B cell (primary cell): ENCODE measurements at regions not wholly inside any gene's neighbourhood (a gene's known extent, or its start where the extent isn't known, plus 50 kb on each side); places are given as distances from the start of the nearest gene placed in this dataset.

Experiments
- CTCF ChIP-seq: fragments of 200-600 bp; IDR thresholded peaks from one replicate; pipeline ENCODE4 v1.8.0; 2022; ENCODE audit warnings: antibody characterized with exemption, mild to moderate bottlenecking
- EZH2 ChIP-seq: IDR thresholded peaks from 2 replicates; pipeline ENCODE4 v1.6.1; 2012; ENCODE audit warnings: borderline replicate concordance, low read depth, mild to moderate bottlenecking, moderate library complexity, low read length; ENCODE audit not compliant: insufficient read depth, poor library complexity, severe bottlenecking

DNA sequence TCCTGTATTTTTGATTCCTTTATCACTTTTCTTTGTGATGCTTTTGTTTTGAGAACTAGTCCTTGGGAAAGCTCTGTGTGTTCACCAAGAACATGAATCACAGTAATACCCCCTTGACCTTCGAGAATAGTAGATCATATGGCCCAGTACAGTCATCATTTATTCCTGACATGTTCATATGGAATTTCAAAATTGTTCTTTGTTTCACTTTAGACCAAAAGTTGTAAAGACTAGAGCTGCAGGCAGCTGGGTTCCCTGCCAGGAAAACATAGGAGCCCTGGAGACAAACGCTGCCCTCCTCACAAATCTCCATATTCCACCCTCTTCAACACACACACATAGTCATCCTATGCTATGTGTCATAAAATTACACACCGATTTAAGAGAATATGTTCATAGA lies 621.2 kb upstream of the EYS start:
- TF ChIP-seq CTCF = no peak
- no peak for TF ChIP-seq EZH2
